Neuronal stem cell (in vitro differentiated cells): ENCODE measurements at regions not wholly inside any gene's neighbourhood (a gene's known extent, or its start where the extent isn't known, plus 50 kb on each side); places are given as distances from the start of the nearest gene placed in this dataset.

Experiments used
- DNase-seq: peaks from one replicate; pipeline ENCODE4 v3.0.0-alpha.2; 2013; ENCODE audit warnings: low spot score
- H2AFZ ChIP-seq: one replicate; pipeline ENCODE4 v1.6.1; 2013; ENCODE audit warnings: mild to moderate bottlenecking, low read length, inconsistent platforms
- H2AK5ac ChIP-seq: 2 replicates; pipeline ENCODE4 v1.6.1; 2013; ENCODE audit warnings: low read depth, mild to moderate bottlenecking, inconsistent platforms, low read length, moderate library complexity, mixed read lengths
- H2BK120ac ChIP-seq: 2 replicates; pipeline ENCODE4 v1.6.1; 2013; ENCODE audit warnings: low read depth, mild to moderate bottlenecking, inconsistent platforms, low read length, moderate library complexity, mixed read lengths
- H2BK12ac ChIP-seq: one replicate; pipeline ENCODE4 v1.6.1; 2013; ENCODE audit warnings: low read length, inconsistent platforms
- H2BK15ac ChIP-seq: 2 replicates; pipeline ENCODE4 v1.6.1; 2013; ENCODE audit warnings: mild to moderate bottlenecking, low read length, inconsistent platforms, mixed read lengths
- H2BK5ac ChIP-seq: one replicate; pipeline ENCODE4 v1.6.1; 2013; ENCODE audit warnings: inconsistent platforms, mild to moderate bottlenecking, low read length, moderate library complexity
- H3K14ac ChIP-seq: one replicate; pipeline ENCODE4 v1.6.1; 2013; ENCODE audit warnings: low read length, inconsistent platforms
- H3K18ac ChIP-seq: 2 replicates; pipeline ENCODE4 v1.6.1; 2013; ENCODE audit warnings: low read length, inconsistent platforms
- H3K23ac ChIP-seq: 2 replicates; pipeline ENCODE4 v1.6.1; 2013; ENCODE audit warnings: low read depth, mild to moderate bottlenecking, mixed read lengths, low read length, inconsistent platforms; ENCODE audit not compliant: poor library complexity
- H3K27ac ChIP-seq: replicated peaks from 3 replicates; pipeline ENCODE4 v1.5.1; 2013; ENCODE audit warnings: low read length, inconsistent platforms
- H3K27me3 ChIP-seq, 3 experiments: 2 replicates each; pipeline ENCODE4 v1.6.1; 2013; ENCODE audit warnings: low read length in 3 of 3, mild to moderate bottlenecking in 2 of 3, inconsistent platforms in 1 of 3, low read depth in 1 of 3, mixed read lengths in 1 of 3, moderate library complexity in 1 of 3; ENCODE audit not compliant: control insufficient read depth in 3 of 3, insufficient read depth in 3 of 3
- H3K36me3 ChIP-seq, 2 donors: replicated peaks in 1 of 2; 2 replicates each; pipeline ENCODE4 v1.6.1; 2013; ENCODE audit warnings: low read length in 2 of 2; ENCODE audit not compliant: control insufficient read depth in 2 of 2, insufficient read depth in 2 of 2
- H3K4ac ChIP-seq: 2 replicates; pipeline ENCODE4 v1.6.1; 2013; ENCODE audit warnings: inconsistent platforms, mild to moderate bottlenecking, low read length, moderate library complexity
- H3K4me1 ChIP-seq, 2 donors: 1 replicate in 1 of 2; 2 replicates in 1 of 2; pipeline ENCODE4 v1.6.1; 2013; ENCODE audit warnings: low read length in 2 of 2, low read depth in 1 of 2; ENCODE audit not compliant: control insufficient read depth in 2 of 2, insufficient read depth in 1 of 2
- H3K4me2 ChIP-seq: one replicate; pipeline ENCODE4 v1.6.1; 2013; ENCODE audit warnings: mild to moderate bottlenecking, low read length, inconsistent platforms; ENCODE audit not compliant: insufficient read depth, poor library complexity, severe bottlenecking
- H3K4me3 ChIP-seq, 2 donors: 2 replicates each; pipeline ENCODE4 v1.5.1; 2013; ENCODE audit warnings: low read length in 2 of 2, mild to moderate bottlenecking in 2 of 2, inconsistent platforms in 1 of 2, moderate library complexity in 1 of 2
- H3K79me1 ChIP-seq: one replicate; pipeline ENCODE4 v1.6.1; 2013; ENCODE audit warnings: low read depth, mild to moderate bottlenecking, inconsistent platforms, low read length, moderate library complexity
- H3K9ac ChIP-seq: one replicate; pipeline ENCODE4 v1.6.1; 2013; ENCODE audit warnings: mild to moderate bottlenecking, low read depth, low read length, inconsistent platforms; ENCODE audit not compliant: poor library complexity
- H3K9me3 ChIP-seq, 2 donors: replicated peaks in 1 of 2; 2 replicates each; pipeline versions ENCODE3 to v1.6.1; 2013; ENCODE audit warnings: low read length in 2 of 2, mild to moderate bottlenecking in 2 of 2, inconsistent platforms in 1 of 2, low read depth in 1 of 2, mixed read lengths in 1 of 2, moderate library complexity in 1 of 2; ENCODE audit not compliant: control insufficient read depth in 2 of 2, insufficient read depth in 1 of 2
- H4K8ac ChIP-seq: one replicate; pipeline ENCODE4 v1.6.1; 2013; ENCODE audit warnings: low read depth, mild to moderate bottlenecking, inconsistent platforms, low read length, moderate library complexity
- H4K91ac ChIP-seq: one replicate; pipeline ENCODE4 v1.6.1; 2013; ENCODE audit warnings: low read length, low read depth, mild to moderate bottlenecking, inconsistent platforms; ENCODE audit not compliant: poor library complexity
- WGBS, 2 donors: extraction: QIAGEN DNeasy Blood & Tissue Kit; methylation state at CpG; one replicate each; pipeline ENCODE4 v1.1.7; 2013; ENCODE audit warnings: missing lambda C conversion rate in 2 of 2, mixed read lengths in 1 of 2; ENCODE audit not compliant: insufficient read length in 2 of 2, insufficient replicate concordance in 1 of 2; ENCODE audit errors: extremely low coverage in 2 of 2; 5-methylcytosine and 5-hydroxymethylcytosine counted together

GRCh38 chr3:115554487-115554807 lies 68.9 kb upstream of the GAP43 start:
- no peak overlapping the region for H3K23ac ChIP-seq
- no peak overlapping the region for H3K4me2 ChIP-seq
- no peak overlapping the region for H2AK5ac ChIP-seq
- no peaks in the 10 kb centered on the region for H3K9me3 ChIP-seq
- DNase-seq: no peak
- H3K27me3 ChIP-seq: no peaks in the 10 kb centered on the region
- no peak overlapping the region for H3K9ac ChIP-seq
- H2BK5ac ChIP-seq: no peak overlapping the region
- no peaks in the 10 kb centered on the region for H3K36me3 ChIP-seq
- no peaks in the 10 kb centered on the region for H3K79me1 ChIP-seq
- no peak overlapping the region for H2BK120ac ChIP-seq
- no peak overlapping the region for H2AFZ ChIP-seq
- no peak overlapping the region for H3K4ac ChIP-seq
- H4K8ac ChIP-seq: no peak overlapping the region
- H3K4me3 ChIP-seq: no peak overlapping the region
- peaks cover 0 to 4% of the 10 kb centered on the region in 2 donors for H3K4me1 ChIP-seq
- no peak overlapping the region for H4K91ac ChIP-seq
- no peak overlapping the region for H3K14ac ChIP-seq
- no peak overlapping the region for H2BK15ac ChIP-seq
- no peak overlapping the region for H3K18ac ChIP-seq
- H3K27ac ChIP-seq: no peak overlapping the region
- no peak overlapping the region for H2BK12ac ChIP-seq

GRCh38 chr3:115562636-115563267 lies 60.6 kb upstream of the GAP43 start:
- Histone ChIP-seq H3K36me3 (no peaks in the 10 kb centered on the region), H3K4me3 (no peak overlapping the region), H2AK5ac (no peak overlapping the region), H3K4me2 (no peak overlapping the region), H4K91ac (no peak overlapping the region), H3K4ac (no peak overlapping the region), H3K9me3 (no peaks in the 10 kb centered on the region), H3K9ac (no peak overlapping the region), H2BK12ac (no peak overlapping the region), H3K79me1 (no peaks in the 10 kb centered on the region), H2BK15ac (no peak overlapping the region), H2BK120ac (no peak overlapping the region), H2AFZ (no peak overlapping the region), H3K18ac (no peak overlapping the region), H3K27ac (no peak overlapping the region), H3K14ac (no peak overlapping the region), H2BK5ac (no peak overlapping the region), H4K8ac (no peak overlapping the region), H3K27me3 (no peaks in the 10 kb centered on the region), H3K4me1 (peaks cover 0 to 14% of the 10 kb centered on the region in 2 donors), H3K23ac (no peak overlapping the region)
- no peak for DNase-seq
- WGBS, 2 donors: no CpG with 5 or more reads among the region's 4 CpGs

- H2AK5ac ChIP-seq: no peak overlapping the region
- no peak overlapping the region for H3K4me2 ChIP-seq
- H2BK120ac ChIP-seq: no peak overlapping the region
- no peak overlapping the region for H3K23ac ChIP-seq
- H3K14ac ChIP-seq: no peak overlapping the region
- no CpG with 5 or more reads among the region's 1 CpG for WGBS, 2 donors
- no peak overlapping the region for H3K18ac ChIP-seq
- no peak overlapping the region for H2AFZ ChIP-seq
- H3K4me1 ChIP-seq: peaks cover 0 to 14% of the 10 kb centered on the region in 2 donors
- no peak overlapping the region for H2BK5ac ChIP-seq
- no peak overlapping the region for H3K4me3 ChIP-seq
- H2BK12ac ChIP-seq: no peak overlapping the region
- no peaks in the 10 kb centered on the region for H3K36me3 ChIP-seq
- H3K27ac ChIP-seq: no peak overlapping the region
- no peak overlapping the region for H3K4ac ChIP-seq
- no peak overlapping the region for H2BK15ac ChIP-seq
- no peaks in the 10 kb centered on the region for H3K9me3 ChIP-seq
- no peak overlapping the region for H3K9ac ChIP-seq
- H4K91ac ChIP-seq: no peak overlapping the region
- no peaks in the 10 kb centered on the region for H3K27me3 ChIP-seq
- no peak overlapping the region for H4K8ac ChIP-seq
- DNase-seq: no peak
- H3K79me1 ChIP-seq: no peaks in the 10 kb centered on the region
These were observed 59.3 kb upstream of the GAP43 start for GRCh38 chr3:115563984-115564383.

- Histone ChIP-seq H3K4me3 (no peak overlapping the region), H3K79me1 (no peaks in the 10 kb centered on the region), H2BK12ac (no peak overlapping the region), H3K4me2 (no peak overlapping the region), H2AFZ (no peak overlapping the region), H4K91ac (no peak overlapping the region), H3K9ac (no peak overlapping the region), H3K4ac (no peak overlapping the region), H3K9me3 (no peaks in the 10 kb centered on the region), H3K36me3 (no peaks in the 10 kb centered on the region), H2BK15ac (no peak overlapping the region), H3K18ac (no peak overlapping the region), H3K14ac (no peak overlapping the region), H3K27ac (no peak overlapping the region), H2BK120ac (no peak overlapping the region), H2BK5ac (no peak overlapping the region), H4K8ac (no peak overlapping the region), H2AK5ac (no peak overlapping the region), H3K4me1 (no peaks in the 10 kb centered on the region), H3K27me3 (no peaks in the 10 kb centered on the region), H3K23ac (no peak overlapping the region)
- no CpG with 5 or more reads among the region's 1 CpG for WGBS, 2 donors
- DNase-seq: no peak
These were observed 51.9 kb upstream of the GAP43 start for GRCh38 chr3:115571413-115571812.
